GM12875 (cell line): ENCODE measurements at regions not wholly inside any gene's neighbourhood (a gene's known extent, or its start where the extent isn't known, plus 50 kb on each side); places are given as distances from the start of the nearest gene placed in this dataset.

Experiments used
- H3K4me3 ChIP-seq: one replicate; pipeline ENCODE4 v1.5.1; 2011; ENCODE audit warnings: low read depth, low read length, control low read depth
- TF ChIP-seq, protein P1 (sequence below): IDR thresholded peaks from 2 replicates; pipeline ENCODE4 v1.5.1; 2011; ENCODE audit warnings: low read depth, mild to moderate bottlenecking, control low read depth, inconsistent platforms, low read length, moderate library complexity, borderline replicate concordance; ENCODE audit not compliant: insufficient read depth

GRCh38 chr2:120932472-120932871 lies 196.8 kb downstream of the GLI2 start:
- TF ChIP-seq, protein P1, sequence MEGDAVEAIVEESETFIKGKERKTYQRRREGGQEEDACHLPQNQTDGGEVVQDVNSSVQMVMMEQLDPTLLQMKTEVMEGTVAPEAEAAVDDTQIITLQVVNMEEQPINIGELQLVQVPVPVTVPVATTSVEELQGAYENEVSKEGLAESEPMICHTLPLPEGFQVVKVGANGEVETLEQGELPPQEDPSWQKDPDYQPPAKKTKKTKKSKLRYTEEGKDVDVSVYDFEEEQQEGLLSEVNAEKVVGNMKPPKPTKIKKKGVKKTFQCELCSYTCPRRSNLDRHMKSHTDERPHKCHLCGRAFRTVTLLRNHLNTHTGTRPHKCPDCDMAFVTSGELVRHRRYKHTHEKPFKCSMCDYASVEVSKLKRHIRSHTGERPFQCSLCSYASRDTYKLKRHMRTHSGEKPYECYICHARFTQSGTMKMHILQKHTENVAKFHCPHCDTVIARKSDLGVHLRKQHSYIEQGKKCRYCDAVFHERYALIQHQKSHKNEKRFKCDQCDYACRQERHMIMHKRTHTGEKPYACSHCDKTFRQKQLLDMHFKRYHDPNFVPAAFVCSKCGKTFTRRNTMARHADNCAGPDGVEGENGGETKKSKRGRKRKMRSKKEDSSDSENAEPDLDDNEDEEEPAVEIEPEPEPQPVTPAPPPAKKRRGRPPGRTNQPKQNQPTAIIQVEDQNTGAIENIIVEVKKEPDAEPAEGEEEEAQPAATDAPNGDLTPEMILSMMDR = no peak

DNA sequence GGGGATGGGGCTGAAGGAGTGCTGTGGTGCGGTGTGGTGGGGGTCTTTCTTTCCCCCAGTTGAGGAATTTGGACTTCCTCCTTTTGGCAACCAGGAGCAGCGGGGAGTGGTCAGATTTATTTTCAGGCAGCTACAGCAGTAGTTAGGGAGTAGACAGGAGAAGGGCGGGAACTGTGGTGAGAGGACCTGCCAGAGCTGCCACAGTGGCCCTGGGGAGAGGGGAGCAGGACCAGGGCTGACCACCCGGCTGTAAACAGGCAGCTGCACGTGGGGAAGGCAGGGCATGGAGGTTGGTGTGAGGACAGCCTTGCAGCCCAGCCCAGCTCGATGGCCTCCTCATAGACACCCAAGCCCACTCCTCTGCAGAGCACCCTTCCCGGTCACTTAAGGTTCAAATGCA lies 197.2 kb downstream of the GLI2 start:
- H3K4me3 ChIP-seq = no peak overlapping the region
- TF ChIP-seq, protein P1 = no peak

More at GRCh38 chr2:120932472-120932871, 196.8 kb downstream of the GLI2 start:
- H3K4me3 ChIP-seq = no peak overlapping the region

DNA sequence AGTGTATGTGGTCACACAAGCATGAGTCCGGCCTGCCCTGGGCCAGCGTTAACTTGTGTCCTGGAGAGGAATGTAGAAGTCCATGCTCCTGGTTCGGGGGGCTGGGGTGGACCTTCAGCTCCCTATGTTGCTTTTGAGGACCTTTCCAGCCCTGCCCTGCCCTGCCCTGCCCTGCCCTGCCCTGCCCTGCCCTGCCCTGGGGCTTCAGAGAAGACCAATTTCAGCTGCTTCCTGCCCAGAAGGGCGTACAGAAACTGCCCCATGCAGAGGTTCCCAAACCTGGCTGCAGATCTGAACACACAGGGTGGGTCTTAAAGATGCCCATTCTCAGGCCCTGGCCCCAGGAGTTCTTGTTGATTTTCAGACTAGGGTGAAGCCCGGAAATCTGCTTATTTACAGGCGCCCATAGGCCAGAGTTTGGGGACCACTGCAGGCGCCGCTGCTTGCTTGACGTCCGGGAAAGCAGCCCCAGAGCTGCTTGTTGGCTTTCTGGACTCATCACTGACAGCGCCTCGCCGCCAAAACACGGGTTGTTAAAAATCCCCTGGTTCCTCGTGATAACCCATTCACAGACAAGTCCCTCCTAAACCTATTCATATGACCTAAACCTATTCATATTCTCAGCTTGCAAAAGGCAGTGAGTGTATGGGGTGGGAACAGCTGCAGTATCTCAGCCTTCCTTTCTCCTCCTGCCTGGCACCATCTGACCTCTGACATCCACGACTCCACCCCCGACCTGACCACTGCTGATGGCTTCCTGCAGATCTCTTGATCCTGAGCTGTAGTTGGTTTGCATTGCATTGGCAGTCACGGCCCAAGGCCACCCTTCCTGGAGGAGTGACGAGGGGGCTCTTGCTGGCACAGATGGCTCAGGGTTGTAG lies 198.3 kb downstream of the GLI2 start:
- H3K4me3 ChIP-seq = no peak overlapping the region
- TF ChIP-seq, protein P1 = no peak

- no peak overlapping the region for H3K4me3 ChIP-seq
- TF ChIP-seq, protein P1 = no peak
These were observed 199.1 kb downstream of the GLI2 start for GRCh38 chr2:120934574-120935338.

DNA sequence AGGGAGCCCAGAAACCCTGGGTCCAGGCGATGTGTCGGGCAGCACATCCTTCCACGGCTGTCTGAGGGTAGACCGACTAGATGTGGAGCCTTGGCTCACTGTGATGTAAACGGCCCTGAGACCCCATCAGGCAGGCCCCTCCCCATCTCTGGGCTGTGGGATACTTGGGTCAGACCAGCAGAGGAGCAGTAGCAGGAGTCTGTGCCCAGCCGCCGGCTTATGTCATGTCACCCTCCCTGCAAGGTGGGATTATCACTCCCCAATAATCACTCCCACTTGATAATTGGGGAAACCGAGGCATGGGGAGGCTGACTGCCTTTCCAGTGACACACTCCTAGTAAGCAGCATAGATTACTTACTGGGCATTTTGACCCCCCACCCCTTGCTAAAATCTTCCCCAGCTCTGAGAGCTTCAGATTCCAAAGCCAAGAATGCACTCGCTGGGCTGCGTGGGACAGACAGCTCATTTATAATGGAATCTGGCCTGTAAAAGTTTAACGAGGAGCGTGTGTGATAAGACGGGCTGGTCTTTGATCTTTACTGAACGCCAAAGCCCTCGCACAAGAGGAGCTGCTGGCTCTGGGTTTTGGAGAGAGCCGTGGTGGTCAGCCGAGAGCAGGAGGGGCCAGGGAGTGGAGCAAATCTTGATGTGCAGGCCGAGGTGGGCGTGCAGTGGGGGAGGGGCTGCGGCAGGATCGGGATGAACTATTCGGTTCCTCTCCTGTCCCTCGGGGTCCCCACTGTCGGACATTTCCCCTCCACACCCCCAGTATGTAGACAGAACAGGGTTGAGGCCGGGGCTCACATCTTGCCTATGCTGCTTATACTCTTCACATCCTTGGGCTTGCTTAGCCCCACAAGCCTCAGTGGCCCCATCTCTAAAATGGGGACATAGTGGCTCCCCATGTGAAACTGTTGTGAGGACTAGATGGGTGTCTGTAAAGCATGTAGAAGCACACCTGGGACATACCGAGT lies 200.0 kb downstream of the GLI2 start:
- H3K4me3 ChIP-seq = no peak overlapping the region
- TF ChIP-seq, protein P1 = no peak

DNA sequence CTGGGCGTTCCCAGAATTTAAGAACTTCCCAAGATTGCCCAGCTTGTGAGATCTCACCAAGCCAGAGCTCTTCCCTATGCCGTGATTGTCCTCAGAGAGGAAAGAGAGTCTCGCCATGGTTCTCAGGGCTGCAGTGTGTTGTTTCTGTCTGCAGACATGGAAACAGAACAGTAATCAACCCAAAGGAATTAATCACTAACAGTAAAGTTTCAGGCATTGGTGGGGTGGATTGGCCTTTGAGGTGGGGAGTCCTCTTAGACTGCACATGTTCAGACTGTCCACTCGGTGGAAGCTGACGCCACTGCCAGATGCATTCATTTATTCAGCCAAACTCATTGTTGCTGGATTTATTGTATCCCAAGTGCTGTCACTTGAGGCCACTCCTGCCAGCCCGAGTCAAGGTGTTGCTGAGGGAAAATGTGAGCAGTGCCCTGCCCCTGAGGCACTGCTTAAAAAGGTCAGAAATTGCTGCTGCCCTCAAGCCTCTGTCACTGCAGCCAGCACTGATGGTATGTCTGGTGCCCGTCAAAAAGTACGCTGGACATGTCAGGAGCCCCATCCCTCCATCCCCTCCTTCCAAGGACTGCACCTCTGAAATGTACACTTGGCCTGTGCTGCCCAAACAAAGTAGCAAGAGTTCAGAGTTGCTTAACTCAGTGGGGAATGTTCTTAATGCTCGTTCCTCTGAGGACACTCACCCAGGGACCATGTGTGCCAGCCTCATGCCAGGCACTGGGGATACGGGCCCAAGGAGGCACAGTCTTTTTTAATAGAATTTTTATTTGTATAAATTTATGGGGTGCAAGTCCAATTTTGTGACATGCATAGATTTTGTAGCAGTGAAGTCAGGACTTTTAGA lies 201.0 kb downstream of the GLI2 start:
- TF ChIP-seq, protein P1 = no peak
- H3K4me3 ChIP-seq = no peak overlapping the region
